NCI-H524 (cell line): ENCODE measurements at regions not wholly inside any gene's neighbourhood (a gene's known extent, or its start where the extent isn't known, plus 50 kb on each side); places are given as distances from the start of the nearest gene placed in this dataset.
"Not testable (repeated sequence)": the region's sequence is repeated elsewhere in the genome, so short reads cannot be mapped to it uniquely, and the experiment has no call there.

Experiments
- DNase-seq, 2 experiments: peaks; one replicate each; lab custom pipeline; 2025; lab: John Stamatoyannopoulos, UW

- DNase-seq = no peak
These were observed 147.6 kb downstream of the MAIP1 start for GRCh38 chr2:200102971-200103370.

DNA sequence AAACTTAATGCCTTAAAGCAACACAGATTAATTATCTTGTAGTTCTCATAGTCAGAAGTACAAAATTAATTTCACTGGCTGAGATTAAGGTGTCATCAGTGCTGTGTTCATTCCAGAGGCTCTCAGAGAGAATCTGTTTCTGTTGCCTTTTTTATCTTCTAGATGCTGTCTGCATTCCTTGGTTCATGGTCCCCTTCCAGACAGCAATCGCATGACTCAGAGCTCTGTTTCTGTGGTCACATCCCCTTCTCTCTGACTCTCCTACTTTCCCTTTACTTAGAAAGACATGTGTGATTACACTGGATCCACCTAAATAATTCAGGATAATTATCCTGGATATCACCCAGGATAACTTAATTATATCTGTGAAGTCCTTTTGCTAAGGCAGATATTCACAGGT is 148.6 kb downstream of the MAIP1 start:
- DNase-seq = no peak

- DNase-seq = no peak
These were observed 152.3 kb downstream of the MAIP1 start for GRCh38 chr2:200107514-200108217.

DNA sequence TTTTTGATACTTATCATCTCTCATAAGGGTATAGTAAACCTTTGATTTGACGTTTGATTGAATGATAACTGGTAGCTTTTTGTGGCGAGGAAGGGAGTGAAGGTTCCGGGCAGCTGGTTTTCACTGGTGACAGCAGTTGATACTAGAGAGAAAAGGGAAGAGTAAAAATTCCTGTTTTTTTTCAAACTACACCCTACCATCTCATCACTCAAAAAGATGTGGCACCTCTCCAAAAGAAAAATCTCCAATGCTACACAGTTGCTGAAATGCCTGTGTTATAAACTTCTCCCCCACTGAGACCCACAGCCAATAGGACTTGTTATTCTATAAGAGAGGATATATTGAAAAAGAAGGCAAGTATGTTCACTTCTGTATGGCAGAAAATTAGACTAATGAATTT is 154.0 kb downstream of the MAIP1 start:
- no peak for DNase-seq

DNA sequence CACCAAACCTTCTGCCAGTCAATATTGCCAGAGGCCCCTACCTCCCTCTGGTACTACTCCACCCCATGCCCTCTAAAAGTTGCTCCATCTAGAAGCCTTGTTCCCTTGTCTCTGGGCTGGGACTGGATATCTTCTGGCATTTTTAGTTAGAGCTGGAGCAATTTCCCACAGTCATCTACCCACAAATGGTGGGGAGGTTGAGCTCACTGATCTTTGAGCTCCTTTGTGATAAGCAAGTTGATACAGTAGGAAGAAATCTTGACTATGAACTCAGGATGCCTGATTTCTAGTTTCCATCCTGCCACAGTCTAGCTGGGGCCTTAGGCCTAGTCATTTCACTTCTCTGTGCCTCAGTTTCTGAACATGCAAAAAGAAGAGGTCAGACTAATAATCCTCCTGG is 155.0 kb downstream of the MAIP1 start:
- no peak for DNase-seq

DNA sequence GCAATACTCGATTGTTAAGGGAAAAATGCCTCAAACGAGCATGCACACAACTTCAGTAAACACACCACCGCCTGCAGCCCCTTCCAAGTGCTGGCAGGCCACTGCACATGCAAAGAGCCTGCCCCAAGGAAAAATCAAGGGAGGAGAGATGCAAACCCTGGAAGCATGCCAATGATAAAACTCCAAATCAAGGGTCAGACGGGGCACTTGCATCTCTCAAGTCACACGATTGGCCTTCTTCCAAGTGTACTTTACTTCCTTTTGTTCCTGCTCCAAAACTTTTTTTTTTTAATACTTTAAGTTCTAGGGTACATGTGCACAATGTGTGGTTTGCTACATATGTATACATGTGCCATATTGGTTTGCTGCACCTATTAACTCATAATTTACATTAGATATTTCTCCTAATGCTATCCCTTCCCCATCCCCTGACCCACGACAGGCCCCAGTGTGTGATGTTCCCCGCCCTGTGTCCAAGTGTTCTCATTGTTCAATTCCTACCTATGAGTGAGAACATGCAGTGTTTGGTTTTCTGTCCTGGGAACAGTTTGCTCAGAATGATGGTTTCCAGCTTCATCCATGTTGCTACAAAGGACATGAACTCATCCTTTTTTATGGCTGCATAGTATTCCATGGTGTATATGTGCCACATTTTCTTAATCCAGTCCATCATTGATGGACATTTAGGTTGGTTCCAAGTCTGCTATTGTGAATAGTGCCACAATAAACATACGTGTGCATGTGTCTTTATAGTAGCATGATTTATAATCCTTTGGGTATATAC is 157.8 kb downstream of the MAIP1 start:
- DNase-seq = not testable (repeated sequence)

DNA sequence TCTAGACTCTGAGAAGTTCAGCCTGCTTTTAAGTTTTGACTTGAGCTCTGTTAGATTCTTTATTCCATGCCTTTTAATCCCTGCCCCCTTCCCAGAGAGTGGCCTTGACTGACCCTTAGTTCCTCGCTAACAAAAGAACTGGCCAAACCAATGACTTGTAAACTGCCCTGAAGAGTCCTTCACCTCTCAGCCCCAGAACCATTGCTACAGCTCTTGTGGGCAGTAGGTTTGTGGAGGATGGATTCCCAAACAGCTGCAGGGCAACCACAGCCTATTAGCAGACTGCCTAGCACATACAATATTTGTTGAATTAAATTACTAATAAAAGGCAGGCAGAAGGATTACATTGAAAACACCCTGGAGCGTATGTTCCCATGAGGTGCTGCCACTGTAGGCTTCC is 163.9 kb downstream of the MAIP1 start:
- no peak for DNase-seq

- DNase-seq = no peak
These were observed 166.5 kb downstream of the MAIP1 start for GRCh38 chr2:200121931-200122330.

GRCh38 chr2:200122683-200123082 is 167.3 kb downstream of the MAIP1 start:
- DNase-seq = no peak

- not testable (repeated sequence) for DNase-seq
These were observed 169.4 kb downstream of the MAIP1 start for GRCh38 chr2:200124665-200125368.

DNA sequence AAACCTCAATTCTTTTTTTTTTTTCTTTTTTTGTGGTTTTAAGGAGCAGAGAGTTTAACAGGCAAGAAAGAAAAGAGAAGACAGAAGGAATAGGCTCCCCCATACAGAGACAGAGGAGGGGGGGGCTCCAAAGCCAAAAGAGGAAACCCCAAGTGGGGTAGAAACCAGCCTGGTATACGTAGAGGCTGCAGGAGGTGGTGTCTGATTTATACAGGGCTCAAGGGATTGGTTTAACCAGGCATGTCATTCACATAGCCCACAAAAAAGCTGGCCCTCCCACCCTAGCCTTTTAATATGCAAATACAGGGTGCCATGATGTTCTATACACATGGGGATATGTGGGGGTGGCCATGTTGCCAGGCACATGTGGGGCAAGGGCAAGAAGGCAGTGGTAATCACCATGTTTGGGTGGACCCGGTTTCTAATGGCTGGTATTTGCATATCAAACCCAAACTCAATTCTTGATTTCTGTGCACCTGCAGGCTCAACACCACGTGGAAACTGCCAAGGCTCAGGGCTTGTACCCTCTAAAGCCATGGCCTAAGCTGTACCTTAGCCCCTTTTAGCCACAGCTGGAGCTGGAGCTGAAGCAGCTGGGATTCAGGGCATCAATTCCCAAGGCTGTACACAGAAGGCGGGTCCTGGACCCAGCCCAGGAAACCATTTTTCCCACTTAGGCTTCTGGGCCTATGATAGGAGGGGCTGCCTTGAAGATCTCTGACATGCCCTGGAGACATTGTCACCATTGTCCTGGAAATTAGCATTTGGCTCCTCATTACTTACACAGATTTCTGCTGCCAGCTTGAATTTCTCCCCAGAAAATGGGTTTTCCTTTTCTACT is 170.3 kb downstream of the MAIP1 start:
- no peak for DNase-seq

DNA sequence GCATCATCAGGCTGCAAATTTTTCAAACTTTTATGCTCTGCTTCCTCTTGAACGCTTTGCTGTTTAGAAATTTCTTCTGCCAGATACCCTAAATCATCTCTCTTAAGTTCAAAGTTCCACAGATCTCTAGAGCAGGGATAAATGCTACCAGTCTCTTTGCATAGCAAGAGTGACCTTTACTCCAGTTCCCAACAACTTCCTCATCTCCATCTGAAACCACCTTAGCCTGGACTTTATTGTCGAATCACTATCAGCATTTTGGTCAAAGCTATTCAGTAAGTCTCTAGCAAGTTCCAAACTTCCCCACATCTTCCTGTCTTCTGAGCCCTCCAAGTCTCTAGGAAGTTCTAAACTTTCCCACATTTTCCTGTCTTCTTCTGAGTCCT is 170.9 kb downstream of the MAIP1 start:
- DNase-seq = not testable (repeated sequence)

- not testable (repeated sequence) for DNase-seq
These were observed 171.3 kb downstream of the MAIP1 start for GRCh38 chr2:200126680-200127079.

DNA sequence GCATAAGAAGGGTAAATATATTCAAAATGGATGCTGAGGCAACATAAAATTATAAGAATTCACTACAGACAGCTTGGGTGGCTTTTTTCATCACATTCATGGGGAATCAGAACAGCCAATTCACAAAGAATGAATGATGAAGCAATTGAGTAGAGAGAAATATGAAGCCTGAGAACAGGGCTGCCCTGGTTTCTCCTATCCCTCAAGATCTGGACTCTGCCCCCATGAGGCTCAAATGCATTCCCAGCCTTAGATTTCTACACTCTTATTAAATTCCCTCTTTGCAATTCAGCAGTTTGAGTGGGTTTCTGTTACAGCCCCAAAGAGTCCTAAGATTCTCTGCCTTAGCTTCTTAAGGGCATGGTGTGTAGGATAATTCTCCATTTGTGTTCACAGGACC is 172.5 kb downstream of the MAIP1 start:
- DNase-seq = no peak

DNA sequence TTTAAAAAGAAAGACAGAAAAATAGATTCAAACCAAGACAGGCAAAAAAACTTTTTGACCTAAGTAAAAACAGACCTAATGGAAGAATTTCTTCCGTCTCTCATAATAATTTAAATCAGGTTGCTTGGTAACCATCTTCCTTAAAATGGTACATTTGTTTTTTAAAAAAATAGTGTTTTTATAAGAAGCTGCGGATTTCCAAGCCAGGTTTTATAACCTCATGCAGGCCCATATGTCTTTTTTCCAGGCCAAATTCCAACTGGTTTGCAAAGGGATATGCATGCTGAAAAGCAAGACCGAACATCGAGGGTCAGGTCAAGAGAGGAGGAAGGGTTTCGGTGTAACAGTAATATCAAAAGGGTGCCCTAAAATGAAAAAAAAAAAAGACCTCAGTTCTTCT is 172.9 kb downstream of the MAIP1 start:
- DNase-seq = no peak

DNA sequence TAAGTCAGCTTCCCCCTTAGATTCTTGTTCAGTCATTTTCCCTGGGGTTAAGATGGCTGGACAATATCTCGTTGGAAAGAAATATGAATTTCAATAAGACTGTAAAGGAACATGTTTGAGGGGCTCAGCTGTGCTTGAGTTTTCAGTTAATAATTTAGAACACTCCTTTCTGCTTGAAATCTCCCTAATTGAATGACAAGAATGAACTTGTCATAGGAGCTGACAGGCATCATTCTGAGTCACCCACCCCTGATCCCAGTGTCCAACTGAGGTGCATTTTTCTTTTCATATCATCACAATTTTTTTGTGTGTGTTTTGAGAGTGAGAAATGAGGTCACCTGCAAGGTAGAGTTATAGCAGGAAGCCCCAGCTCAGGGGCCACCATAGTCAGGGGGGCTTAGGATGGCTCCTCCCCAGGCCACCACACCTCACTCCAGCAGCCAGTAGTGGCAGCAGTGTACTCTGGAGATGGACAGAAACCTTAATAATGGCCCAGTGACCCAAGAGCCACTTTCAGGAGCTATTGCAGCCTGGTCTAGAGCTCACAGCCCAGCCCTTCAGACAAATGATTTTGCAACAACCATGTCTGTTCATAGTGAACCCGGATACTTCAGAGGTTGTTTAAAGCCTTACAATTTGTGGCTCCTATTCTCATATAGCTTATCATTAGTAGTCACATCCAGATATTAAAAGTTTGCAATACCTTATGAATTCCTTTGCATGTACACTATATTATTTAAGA is 174.5 kb downstream of the MAIP1 start:
- no peak for DNase-seq

DNA sequence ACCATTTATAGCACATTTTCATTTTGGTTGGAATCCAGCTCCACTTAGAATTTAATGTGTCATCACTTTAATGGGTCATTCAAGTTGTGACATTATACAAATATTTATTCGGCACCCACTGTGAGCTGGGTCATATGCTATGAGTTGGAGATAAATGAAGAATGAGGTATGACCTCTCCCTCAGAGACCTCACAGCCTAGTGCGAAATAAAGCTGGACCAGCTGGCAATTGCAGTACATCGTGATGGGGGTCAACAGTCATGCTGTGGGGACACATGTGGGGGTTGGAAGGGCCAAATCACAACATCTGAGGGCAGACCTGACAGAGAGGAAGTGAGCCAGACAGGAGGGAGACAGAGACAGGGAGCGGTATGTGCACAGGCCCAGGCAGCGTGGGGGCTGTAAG is 175.4 kb downstream of the MAIP1 start:
- no peak for DNase-seq

GRCh38 chr2:200131307-200131706 is 175.2 kb upstream of the SPATS2L start:
- no peak for DNase-seq

GRCh38 chr2:200135082-200135481 is 171.4 kb upstream of the SPATS2L start:
- no peak for DNase-seq

GRCh38 chr2:200136655-200137054 is 169.8 kb upstream of the SPATS2L start:
- DNase-seq = no peak

DNA sequence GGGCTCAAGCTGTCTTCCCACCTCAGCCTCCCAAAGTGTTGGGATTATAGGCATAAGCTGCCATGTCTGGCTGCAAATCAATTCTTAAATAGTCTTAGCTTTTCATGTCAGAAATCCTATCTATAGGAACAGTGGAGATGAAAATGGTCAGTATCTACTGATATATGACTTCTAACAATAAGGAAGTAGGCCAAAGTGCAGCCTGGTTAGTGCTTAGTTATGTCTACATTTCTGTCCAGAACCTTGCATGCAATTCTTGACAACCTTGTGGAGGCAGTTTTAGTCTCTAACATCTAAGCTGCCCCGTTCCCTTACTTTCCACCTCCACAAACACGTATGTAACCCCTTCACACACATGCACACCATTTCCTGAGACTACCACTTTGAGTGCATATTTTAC is 169.2 kb upstream of the SPATS2L start:
- DNase-seq = no peak
